H9 (cell line): ENCODE measurements at regions not wholly inside any gene's neighbourhood (a gene's known extent, or its start where the extent isn't known, plus 50 kb on each side); places are given as distances from the start of the nearest gene placed in this dataset.

Source experiments
- DNase-seq: peaks from one replicate; pipeline ENCODE4 v3.0.0-alpha.2; 2017
- H2AFZ ChIP-seq: one replicate; pipeline ENCODE4 v1.6.1; 2013; ENCODE audit warnings: mild to moderate bottlenecking, low read length, control low read depth, moderate library complexity
- H2AK5ac ChIP-seq: 2 replicates; pipeline ENCODE4 v1.6.1; 2013; ENCODE audit warnings: low read length, control low read depth, mixed read lengths; ENCODE audit not compliant: insufficient read length
- H2BK120ac ChIP-seq: one replicate; pipeline ENCODE4 v1.6.1; 2013; ENCODE audit warnings: low read depth, mild to moderate bottlenecking, low read length, control low read depth, inconsistent platforms; ENCODE audit not compliant: poor library complexity, severe bottlenecking
- H2BK12ac ChIP-seq: 2 replicates; pipeline ENCODE4 v1.6.1; 2013; ENCODE audit warnings: low read length, control low read depth, mixed read lengths, low read depth; ENCODE audit not compliant: insufficient read length
- H2BK15ac ChIP-seq: 2 replicates; pipeline ENCODE4 v1.6.1; 2013; ENCODE audit warnings: low read depth, low read length, control low read depth
- H2BK20ac ChIP-seq: one replicate; pipeline ENCODE4 v1.6.1; 2013; ENCODE audit warnings: low read depth, mild to moderate bottlenecking, low read length, control low read depth, inconsistent platforms; ENCODE audit not compliant: poor library complexity, severe bottlenecking
- H2BK5ac ChIP-seq: 2 replicates; pipeline ENCODE4 v1.6.1; 2013; ENCODE audit warnings: low read length, control low read depth, mixed read lengths; ENCODE audit not compliant: insufficient read length
- H3K14ac ChIP-seq: 2 replicates; pipeline ENCODE4 v1.6.1; 2013; ENCODE audit warnings: low read length, control low read depth; ENCODE audit not compliant: insufficient read depth
- H3K18ac ChIP-seq: 2 replicates; pipeline ENCODE4 v1.6.1; 2013; ENCODE audit warnings: low read depth, mild to moderate bottlenecking, mixed read lengths, low read length, control low read depth; ENCODE audit not compliant: insufficient read length
- H3K23ac ChIP-seq: 2 replicates; pipeline ENCODE4 v1.6.1; 2013; ENCODE audit warnings: low read length, control low read depth, mixed read lengths, low read depth; ENCODE audit not compliant: insufficient read length
- H3K23me2 ChIP-seq: 2 replicates; pipeline ENCODE4 v1.6.1; 2013; ENCODE audit warnings: low read depth, mild to moderate bottlenecking, mixed read lengths, low read length, control low read depth; ENCODE audit not compliant: insufficient read length, poor library complexity, severe bottlenecking
- H3K27ac ChIP-seq: 2 replicates; pipeline ENCODE4 v1.5.1; 2013; ENCODE audit warnings: low read length, control low read depth, mixed read lengths, low read depth; ENCODE audit not compliant: insufficient read length
- H3K27me3 ChIP-seq: 2 replicates; pipeline ENCODE4 v1.6.1; 2013; ENCODE audit warnings: low read length, control low read depth, inconsistent platforms; ENCODE audit not compliant: insufficient read depth
- H3K4ac ChIP-seq: 2 replicates; pipeline ENCODE4 v1.6.1; 2013; ENCODE audit warnings: low read depth, mild to moderate bottlenecking, control low read depth, inconsistent platforms, low read length, moderate library complexity
- H3K4me1 ChIP-seq: 2 replicates; pipeline ENCODE4 v1.6.1; 2013; ENCODE audit warnings: low read length, control low read depth, inconsistent platforms; ENCODE audit not compliant: insufficient read depth
- H3K4me2 ChIP-seq: 2 replicates; pipeline ENCODE4 v1.6.1; 2013; ENCODE audit warnings: low read length, control low read depth, mixed read lengths; ENCODE audit not compliant: insufficient read length, insufficient read depth
- H3K56ac ChIP-seq: 2 replicates; pipeline ENCODE4 v1.6.1; 2013; ENCODE audit warnings: low read depth, mild to moderate bottlenecking, mixed read lengths, low read length, control low read depth; ENCODE audit not compliant: insufficient read length
- H3K79me1 ChIP-seq: 2 replicates; pipeline ENCODE4 v1.6.1; 2013; ENCODE audit warnings: low read depth, mild to moderate bottlenecking, moderate library complexity, low read length, control low read depth, inconsistent platforms; ENCODE audit not compliant: insufficient read depth, poor library complexity, severe bottlenecking
- H3K79me2 ChIP-seq: 2 replicates; pipeline ENCODE4 v1.6.1; 2013; ENCODE audit warnings: low read length, control low read depth, inconsistent platforms; ENCODE audit not compliant: insufficient read depth
- H3K9ac ChIP-seq: 2 replicates; pipeline ENCODE4 v1.6.1; 2013; ENCODE audit warnings: low read length, control low read depth, mixed read lengths; ENCODE audit not compliant: insufficient read length; ENCODE audit errors: extremely low read depth
- H3K9me3 ChIP-seq: one replicate; pipeline ENCODE4 v1.6.1; 2013; ENCODE audit warnings: low read depth, low read length, inconsistent platforms; ENCODE audit not compliant: control insufficient read depth
- H3T11ph ChIP-seq: one replicate; pipeline ENCODE4 v1.6.1; 2013; ENCODE audit warnings: mild to moderate bottlenecking, low read length, control low read depth, inconsistent platforms
- H4K20me1 ChIP-seq: one replicate; pipeline ENCODE4 v1.6.1; 2013; ENCODE audit not compliant: control insufficient read depth, insufficient read length, insufficient read depth
- H4K5ac ChIP-seq: 2 replicates; pipeline ENCODE4 v1.6.1; 2013; ENCODE audit warnings: low read depth, mild to moderate bottlenecking, mixed read lengths, low read length, control low read depth; ENCODE audit not compliant: insufficient read length
- H4K8ac ChIP-seq: replicated peaks from 2 replicates; pipeline ENCODE4 v1.6.1; 2013; ENCODE audit warnings: low read length, control low read depth, mixed read lengths, low read depth; ENCODE audit not compliant: insufficient read length
- H4K91ac ChIP-seq: 2 replicates; pipeline ENCODE4 v1.6.1; 2013; ENCODE audit warnings: low read depth, mild to moderate bottlenecking, moderate library complexity, mixed read lengths, low read length, control low read depth; ENCODE audit not compliant: insufficient read length
- H3K27ac Mint-ChIP-seq, 3 experiments: 2 replicates in 2 of 3; 3 replicates in 1 of 3; pipeline ENCODE4 v1.8.0; 2020 to 2021; ENCODE audit warnings: mixed read lengths in 3 of 3, mild to moderate bottlenecking in 1 of 3, moderate library complexity in 1 of 3
- H3K27me3 Mint-ChIP-seq: 2 replicates; pipeline ENCODE4 v1.8.0; 2021; ENCODE audit warnings: low read depth, mild to moderate bottlenecking, moderate library complexity, mixed read lengths
- H3K36me3 Mint-ChIP-seq, 3 experiments: 2 replicates in 2 of 3; 3 replicates in 1 of 3; pipeline ENCODE4 v1.8.0; 2020 to 2021; ENCODE audit warnings: low read depth in 3 of 3, mixed read lengths in 3 of 3; ENCODE audit not compliant: insufficient read depth in 1 of 3
- H3K4me1 Mint-ChIP-seq, 2 experiments: 2 replicates each; pipeline ENCODE4 v1.8.0; 2020; ENCODE audit warnings: mixed read lengths in 2 of 2
- H3K4me3 Mint-ChIP-seq, 2 experiments: 2 replicates in 1 of 2; 3 replicates in 1 of 2; pipeline ENCODE4 v1.8.0; 2020 to 2021; ENCODE audit warnings: mild to moderate bottlenecking in 2 of 2, mixed read lengths in 2 of 2, moderate library complexity in 1 of 2
- H3K9me3 Mint-ChIP-seq, 2 experiments: 2 replicates in 1 of 2; 3 replicates in 1 of 2; pipeline ENCODE4 v1.8.0; 2020; ENCODE audit warnings: mild to moderate bottlenecking in 2 of 2, mixed read lengths in 2 of 2, moderate library complexity in 1 of 2
- WGBS: extraction: QIAGEN DNeasy Blood & Tissue Kit; methylation state at CpG from one replicate; pipeline ENCODE4 v1.1.7; 2013; ENCODE audit warnings: missing lambda C conversion rate, low lambda C conversion rate, mixed read lengths; ENCODE audit not compliant: insufficient read length; ENCODE audit errors: extremely low coverage; 5-methylcytosine and 5-hydroxymethylcytosine counted together
- TF ChIP-seq, protein P1 (sequence below): fragments of 200-600 bp; sonication (generic); conservative IDR thresholded peaks from 3 replicates; pipeline ENCODE4 v1.8.0; 2021; ENCODE audit warnings: antibody characterized with exemption, mild to moderate bottlenecking

DNA sequence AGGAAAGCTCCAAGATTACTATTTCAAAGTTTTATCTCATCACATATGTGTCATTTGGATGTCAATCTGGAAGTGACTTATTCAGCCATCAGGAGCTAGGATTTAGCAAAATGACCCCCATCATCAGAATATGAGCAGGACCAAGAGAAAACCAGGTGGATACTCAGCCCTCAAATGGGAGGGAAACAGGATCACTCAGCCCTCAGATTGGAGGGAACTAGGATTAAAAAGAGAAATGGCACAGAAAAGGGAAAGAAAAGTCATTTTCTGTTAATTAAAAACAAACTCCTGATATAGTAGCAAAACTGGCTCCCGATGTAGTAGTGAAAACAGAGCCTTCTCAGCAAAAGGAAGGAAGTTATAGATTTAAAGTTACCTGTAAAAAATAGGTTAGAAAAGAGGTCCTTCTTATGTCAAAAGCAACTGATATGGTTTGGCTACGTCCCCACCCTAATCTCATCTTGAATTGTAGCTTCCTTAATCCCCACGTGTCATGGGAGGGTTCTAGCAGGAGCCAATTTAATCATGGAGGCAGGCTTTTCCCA, 69.0 kb upstream of the MYCN start:
- peaks cover 4 to 10% of the 10 kb centered on the region in 2 experiments for H3K4me1 Mint-ChIP-seq
- TF ChIP-seq, protein P1, sequence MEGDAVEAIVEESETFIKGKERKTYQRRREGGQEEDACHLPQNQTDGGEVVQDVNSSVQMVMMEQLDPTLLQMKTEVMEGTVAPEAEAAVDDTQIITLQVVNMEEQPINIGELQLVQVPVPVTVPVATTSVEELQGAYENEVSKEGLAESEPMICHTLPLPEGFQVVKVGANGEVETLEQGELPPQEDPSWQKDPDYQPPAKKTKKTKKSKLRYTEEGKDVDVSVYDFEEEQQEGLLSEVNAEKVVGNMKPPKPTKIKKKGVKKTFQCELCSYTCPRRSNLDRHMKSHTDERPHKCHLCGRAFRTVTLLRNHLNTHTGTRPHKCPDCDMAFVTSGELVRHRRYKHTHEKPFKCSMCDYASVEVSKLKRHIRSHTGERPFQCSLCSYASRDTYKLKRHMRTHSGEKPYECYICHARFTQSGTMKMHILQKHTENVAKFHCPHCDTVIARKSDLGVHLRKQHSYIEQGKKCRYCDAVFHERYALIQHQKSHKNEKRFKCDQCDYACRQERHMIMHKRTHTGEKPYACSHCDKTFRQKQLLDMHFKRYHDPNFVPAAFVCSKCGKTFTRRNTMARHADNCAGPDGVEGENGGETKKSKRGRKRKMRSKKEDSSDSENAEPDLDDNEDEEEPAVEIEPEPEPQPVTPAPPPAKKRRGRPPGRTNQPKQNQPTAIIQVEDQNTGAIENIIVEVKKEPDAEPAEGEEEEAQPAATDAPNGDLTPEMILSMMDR, result no peak
- Histone ChIP-seq H2BK12ac (no peak overlapping the region), H3K9ac (no peak overlapping the region), H4K8ac (no peak overlapping the region), H2BK20ac (no peak overlapping the region), H2BK5ac (no peak overlapping the region), H4K20me1 (no peaks in the 10 kb centered on the region), H3K56ac (no peak overlapping the region), H3K79me2 (no peaks in the 10 kb centered on the region), H2AK5ac (no peak overlapping the region), H4K91ac (no peak overlapping the region), H4K5ac (no peak overlapping the region), H3K27ac (no peak overlapping the region), H3T11ph (no peak overlapping the region), H3K27me3 (no peaks in the 10 kb centered on the region), H3K23ac (no peak overlapping the region), H3K4me2 (no peak overlapping the region), H3K9me3 (no peaks in the 10 kb centered on the region), H3K23me2 (no peaks in the 10 kb centered on the region), H2BK120ac (no peak overlapping the region), H3K4me1 (no peaks in the 10 kb centered on the region), H3K79me1 (no peaks in the 10 kb centered on the region), H2BK15ac (no peak overlapping the region), H3K4ac (no peak overlapping the region), H3K18ac (no peak overlapping the region), H3K14ac (no peak overlapping the region), H2AFZ (no peak overlapping the region)
- peaks cover 3% of the 10 kb centered on the region for H3K27me3 Mint-ChIP-seq
- WGBS, result no CpG with 5 or more reads among the region's 3 CpGs
- H3K9me3 Mint-ChIP-seq, result peaks cover 0 to 9% of the 10 kb centered on the region in 2 experiments; a peak in 3 of 5 replicates
- no peak overlapping the region for H3K27ac Mint-ChIP-seq
- no peak for DNase-seq
- H3K4me3 Mint-ChIP-seq, result no peak overlapping the region
- peaks cover 0 to 3% (median under 1%) of the 10 kb centered on the region in 3 experiments; a peak in 1 of 7 replicates for H3K36me3 Mint-ChIP-seq
